ENCODE measurements at regions not wholly inside any gene's neighbourhood (a gene's known extent, or its start where the extent isn't known, plus 50 kb on each side); places are given as distances from the start of the nearest gene placed in this dataset.

GRCh38 chr2:102078773-102079172 lies 63.8 kb upstream of the IL1R1 start:
- no peaks in the 10 kb centered on the region for H3K9me3 Mint-ChIP-seq (ENCODE audit: insufficient read depth)
- DNase-seq (no peak), ATAC-seq (no peak)
- CTCF ChIA-PET, result interaction anchor here (1.3 kb wide), 1 partner anchor 59 kb away, joined by 4 read pairs; no protein-coding TSS in a partner anchor
- H3K27ac Mint-ChIP-seq, result no peak overlapping the region
- H3K4me1 Mint-ChIP-seq (ENCODE audit: low read depth), result peaks cover 28% of the 10 kb centered on the region
- POLR2A ChIA-PET, result no interaction called here
- H3K36me3 Mint-ChIP-seq (ENCODE audit: low read depth), result no peaks in the 10 kb centered on the region
- H3K4me3 Mint-ChIP-seq, result no peak overlapping the region
- no peaks in the 10 kb centered on the region for H3K27me3 Mint-ChIP-seq (ENCODE audit: low read depth)

- ATAC-seq (no peak), DNase-seq (no peak)
- H3K27me3 Mint-ChIP-seq (ENCODE audit: low read depth), result no peaks in the 10 kb centered on the region
- H3K36me3 Mint-ChIP-seq (ENCODE audit: low read depth), result no peaks in the 10 kb centered on the region
- CTCF ChIA-PET, result interaction anchor here (1.1 kb wide), 1 partner anchor 535 kb away, joined by 3 read pairs; no protein-coding TSS in a partner anchor
- H3K27ac Mint-ChIP-seq, result no peak overlapping the region
- peaks cover 25% of the 10 kb centered on the region for H3K4me1 Mint-ChIP-seq (ENCODE audit: low read depth)
- H3K4me3 Mint-ChIP-seq, result no peak overlapping the region
- POLR2A ChIA-PET, result no interaction called here
- no peaks in the 10 kb centered on the region for H3K9me3 Mint-ChIP-seq (ENCODE audit: insufficient read depth)
Observed at GRCh38 chr2:102080451-102081242, 61.9 kb upstream of the IL1R1 start.

GRCh38 chr2:102081243-102081522 lies 61.4 kb upstream of the IL1R1 start:
- Mint-ChIP-seq H3K27ac (no peak overlapping the region), H3K4me3 (no peak overlapping the region), H3K9me3 (ENCODE audit: insufficient read depth) (no peaks in the 10 kb centered on the region), H3K36me3 (ENCODE audit: low read depth) (no peaks in the 10 kb centered on the region), H3K4me1 (ENCODE audit: low read depth) (peaks cover 25% of the 10 kb centered on the region), H3K27me3 (ENCODE audit: low read depth) (no peaks in the 10 kb centered on the region)
- POLR2A ChIA-PET, result no interaction called here
- DNase-seq (no peak), ATAC-seq (no peak)
- CTCF ChIA-PET, result interaction anchor here (1.1 kb wide), 1 partner anchor 534 kb away, joined by 3 read pairs; no protein-coding TSS in a partner anchor

GRCh38 chr2:102081606-102082005 lies 60.9 kb upstream of the IL1R1 start:
- H3K27ac Mint-ChIP-seq, result no peak overlapping the region
- H3K4me1 Mint-ChIP-seq (ENCODE audit: low read depth), result peaks cover 25% of the 10 kb centered on the region
- H3K27me3 Mint-ChIP-seq (ENCODE audit: low read depth), result no peaks in the 10 kb centered on the region
- ChIA-PET POLR2A (no interaction called here), CTCF (interaction anchor here (1.1 kb wide), 1 partner anchor 534 kb away, joined by 3 read pairs; no protein-coding TSS in a partner anchor)
- H3K9me3 Mint-ChIP-seq (ENCODE audit: insufficient read depth), result no peaks in the 10 kb centered on the region
- ATAC-seq, result no peak
- no peak for DNase-seq
- no peak overlapping the region for H3K4me3 Mint-ChIP-seq
- H3K36me3 Mint-ChIP-seq (ENCODE audit: low read depth), result no peaks in the 10 kb centered on the region

- no peaks in the 10 kb centered on the region for H3K36me3 Mint-ChIP-seq (ENCODE audit: low read depth)
Observed at GRCh38 chr2:102082571-102083392, 59.8 kb upstream of the IL1R1 start.

GRCh38 chr2:102083393-102083703 lies 59.2 kb upstream of the IL1R1 start:
- POLR2A ChIA-PET, result no interaction called here
- H3K4me1 Mint-ChIP-seq (ENCODE audit: low read depth), result peaks cover 25% of the 10 kb centered on the region

More at GRCh38 chr2:102082571-102083392, 59.8 kb upstream of the IL1R1 start:
- peaks cover 25% of the 10 kb centered on the region for H3K4me1 Mint-ChIP-seq (ENCODE audit: low read depth)
- DNase-seq, result peak; percentile 39
- peak; percentile 81 for ATAC-seq
- peak overlapping the region; percentile 75 for H3K27ac Mint-ChIP-seq
- ChIA-PET POLR2A (no interaction called here), CTCF (interaction anchor here (1.2 to 1.9 kb wide), 3 partner anchors 9 to 158 kb away, joined by 3 to 5 read pairs (median 5); no protein-coding TSS in a partner anchor)
- H3K27me3 Mint-ChIP-seq (ENCODE audit: low read depth), result no peaks in the 10 kb centered on the region
- no peaks in the 10 kb centered on the region for H3K9me3 Mint-ChIP-seq (ENCODE audit: insufficient read depth)
- H3K4me3 Mint-ChIP-seq, result peak overlapping the region; percentile 27

GRCh38 chr2:102084651-102085050 lies 57.9 kb upstream of the IL1R1 start:
- ChIA-PET POLR2A (no interaction called here), CTCF (no interaction called here)
- no peak overlapping the region for H3K4me3 Mint-ChIP-seq
- H3K36me3 Mint-ChIP-seq (ENCODE audit: low read depth), result no peaks in the 10 kb centered on the region
- H3K4me1 Mint-ChIP-seq (ENCODE audit: low read depth), result peaks cover 25% of the 10 kb centered on the region
- H3K27me3 Mint-ChIP-seq (ENCODE audit: low read depth), result no peaks in the 10 kb centered on the region
- DNase-seq, result no peak
- H3K9me3 Mint-ChIP-seq (ENCODE audit: insufficient read depth), result no peaks in the 10 kb centered on the region
- ATAC-seq, result no peak
- no peak overlapping the region for H3K27ac Mint-ChIP-seq

More at GRCh38 chr2:102083393-102083703, 59.2 kb upstream of the IL1R1 start:
- H3K27ac Mint-ChIP-seq, result peak overlapping the region; percentile 24
- H3K9me3 Mint-ChIP-seq (ENCODE audit: insufficient read depth), result no peaks in the 10 kb centered on the region
- H3K36me3 Mint-ChIP-seq (ENCODE audit: low read depth), result no peaks in the 10 kb centered on the region
- CTCF ChIA-PET, result interaction anchor here (0.6 to 1.9 kb wide), 4 partner anchors 9 to 157 kb away, joined by 3 to 5 read pairs (median 4); no protein-coding TSS in a partner anchor
- ATAC-seq (no peak), DNase-seq (no peak)
- H3K4me3 Mint-ChIP-seq, result no peak overlapping the region
- no peaks in the 10 kb centered on the region for H3K27me3 Mint-ChIP-seq (ENCODE audit: low read depth)

- Mint-ChIP-seq H3K4me3 (no peak overlapping the region), H3K27me3 (ENCODE audit: low read depth) (no peaks in the 10 kb centered on the region), H3K27ac (no peak overlapping the region), H3K4me1 (ENCODE audit: low read depth) (peaks cover 25% of the 10 kb centered on the region), H3K36me3 (ENCODE audit: low read depth) (no peaks in the 10 kb centered on the region), H3K9me3 (ENCODE audit: insufficient read depth) (peaks cover 2% of the 10 kb centered on the region)
- ATAC-seq (no peak), DNase-seq (no peak)
- CTCF ChIA-PET, result interaction anchor here (1.3 kb wide), 1 partner anchor 156 kb away, joined by 4 read pairs; no protein-coding TSS in a partner anchor
- POLR2A ChIA-PET, result no interaction called here
Observed at GRCh38 chr2:102085238-102085637, 57.3 kb upstream of the IL1R1 start.

- Mint-ChIP-seq H3K27ac (no peak overlapping the region), H3K9me3 (ENCODE audit: insufficient read depth) (peaks cover 9% of the 10 kb centered on the region), H3K27me3 (ENCODE audit: low read depth) (no peaks in the 10 kb centered on the region), H3K36me3 (ENCODE audit: low read depth) (peaks cover 4% of the 10 kb centered on the region), H3K4me3 (no peak overlapping the region), H3K4me1 (ENCODE audit: low read depth) (peaks cover 20% of the 10 kb centered on the region)
- CTCF ChIA-PET, result interaction anchor here (0.9 to 1.3 kb wide), 3 partner anchors 36 to 155 kb away, joined by 3 to 4 read pairs (median 3); no protein-coding TSS in a partner anchor
- DNase-seq (no peak), ATAC-seq (no peak)
- POLR2A ChIA-PET, result no interaction called here
Observed at GRCh38 chr2:102086150-102086872, 56.2 kb upstream of the IL1R1 start.

GRCh38 chr2:102091121-102091520 lies 51.4 kb upstream of the IL1R1 start:
- H3K36me3 Mint-ChIP-seq (ENCODE audit: low read depth), result peaks cover 4% of the 10 kb centered on the region
- CTCF ChIA-PET, result interaction anchor here (1.7 kb wide), 1 partner anchor 85 kb away, joined by 5 read pairs; no protein-coding TSS in a partner anchor
- H3K27ac Mint-ChIP-seq, result no peak overlapping the region
- H3K4me1 Mint-ChIP-seq (ENCODE audit: low read depth), result no peaks in the 10 kb centered on the region
- peaks cover 9% of the 10 kb centered on the region for H3K9me3 Mint-ChIP-seq (ENCODE audit: insufficient read depth)
- no peak overlapping the region for H3K4me3 Mint-ChIP-seq
- no peak for DNase-seq
- ATAC-seq, result no peak
- POLR2A ChIA-PET, result no interaction called here
- H3K27me3 Mint-ChIP-seq (ENCODE audit: low read depth), result peaks cover 2% of the 10 kb centered on the region

- Mint-ChIP-seq H3K27ac (no peak overlapping the region), H3K9me3 (ENCODE audit: insufficient read depth) (peaks cover 9% of the 10 kb centered on the region), H3K4me1 (ENCODE audit: low read depth) (no peaks in the 10 kb centered on the region), H3K36me3 (ENCODE audit: low read depth) (peaks cover 4% of the 10 kb centered on the region), H3K4me3 (no peak overlapping the region), H3K27me3 (ENCODE audit: low read depth) (peaks cover 3% of the 10 kb centered on the region)
- ChIA-PET CTCF (interaction anchor here (0.8 to 1.7 kb wide), 4 partner anchors 9 to 149 kb away, joined by 4 to 5 read pairs (median 4); no protein-coding TSS in a partner anchor), POLR2A (no interaction called here)
- DNase-seq (no peak), ATAC-seq (no peak)
Observed at GRCh38 chr2:102091908-102092307, 50.6 kb upstream of the IL1R1 start.

All from activated CD8-positive, alpha-beta T cell treated with anti-CD3 and anti-CD28 coated beads, Interleukin-2, amount 10 ng/mL, durations not matched to agents 7 days and 5 days (primary cell).